Uterus (tissue), 3 donors: ENCODE measurements at regions not wholly inside any gene's neighbourhood (a gene's known extent, or its start where the extent isn't known, plus 50 kb on each side); places are given as distances from the start of the nearest gene placed in this dataset.

Source experiments
- DNase-seq, 2 donors: peaks; one replicate each; pipeline ENCODE4 v3.0.0-alpha.2; 2019 to 2020
- H3K27ac ChIP-seq, 2 donors: fragments of 200-600 bp; sonication (generic); 1 replicate in 1 of 2; 2 replicates in 1 of 2; pipeline ENCODE4 v1.5.1; 2016 to 2018
- H3K27me3 ChIP-seq, 2 donors: fragments of 200-600 bp; sonication (generic); one replicate each; pipeline ENCODE4 v1.5.1; 2018 to 2019; ENCODE audit warnings: control low read depth in 1 of 2
- H3K36me3 ChIP-seq, 2 donors: fragments of 200-600 bp; sonication (generic); one replicate each; pipeline ENCODE4 v1.5.1; 2019; ENCODE audit warnings: control low read depth in 1 of 2
- H3K4me1 ChIP-seq, 2 donors: fragments of 200-600 bp; sonication (generic); one replicate each; pipeline ENCODE4 v1.5.1; 2018 to 2019; ENCODE audit warnings: control low read depth in 1 of 2
- H3K4me3 ChIP-seq, 2 donors: fragments of 200-600 bp; sonication (generic); 1 replicate in 1 of 2; 2 replicates in 1 of 2; pipeline ENCODE4 v1.5.1; 2018 to 2019; ENCODE audit warnings: mild to moderate bottlenecking in 1 of 2
- H3K9me3 ChIP-seq, 2 donors: fragments of 200-600 bp; sonication (generic); one replicate each; pipeline ENCODE4 v1.5.1; 2019; ENCODE audit warnings: control low read depth in 1 of 2
- POLR2A ChIP-seq, 2 donors: fragments of 450-650 bp; IDR thresholded peaks; one replicate each; pipeline ENCODE4 v1.6.1; 2016; ENCODE audit warnings: antibody characterized with exemption in 2 of 2, mild to moderate bottlenecking in 1 of 2, moderate library complexity in 1 of 2
- intact Hi-C: fragments of 100-400 bp; cut with DNase I; formaldehyde crosslinking; loops from one replicate; pipeline ENCODE4 v1.15.1; 2023; ENCODE audit warnings: low total_unique reads
- TF ChIP-seq, protein P1 (sequence below), 4 experiments: fragments of 200-600 bp in 2 of 4; fragments of 450-650 bp in 2 of 4; sonication (generic) in 2 of 4; IDR thresholded peaks; one replicate each; pipeline ENCODE4 v1.5.1; 2016 to 2019; ENCODE audit warnings: antibody characterized with exemption in 4 of 4, mild to moderate bottlenecking in 2 of 4, moderate library complexity in 1 of 4
- donor health status: DM: yes; HTN: yes; CAD: no.

DNA sequence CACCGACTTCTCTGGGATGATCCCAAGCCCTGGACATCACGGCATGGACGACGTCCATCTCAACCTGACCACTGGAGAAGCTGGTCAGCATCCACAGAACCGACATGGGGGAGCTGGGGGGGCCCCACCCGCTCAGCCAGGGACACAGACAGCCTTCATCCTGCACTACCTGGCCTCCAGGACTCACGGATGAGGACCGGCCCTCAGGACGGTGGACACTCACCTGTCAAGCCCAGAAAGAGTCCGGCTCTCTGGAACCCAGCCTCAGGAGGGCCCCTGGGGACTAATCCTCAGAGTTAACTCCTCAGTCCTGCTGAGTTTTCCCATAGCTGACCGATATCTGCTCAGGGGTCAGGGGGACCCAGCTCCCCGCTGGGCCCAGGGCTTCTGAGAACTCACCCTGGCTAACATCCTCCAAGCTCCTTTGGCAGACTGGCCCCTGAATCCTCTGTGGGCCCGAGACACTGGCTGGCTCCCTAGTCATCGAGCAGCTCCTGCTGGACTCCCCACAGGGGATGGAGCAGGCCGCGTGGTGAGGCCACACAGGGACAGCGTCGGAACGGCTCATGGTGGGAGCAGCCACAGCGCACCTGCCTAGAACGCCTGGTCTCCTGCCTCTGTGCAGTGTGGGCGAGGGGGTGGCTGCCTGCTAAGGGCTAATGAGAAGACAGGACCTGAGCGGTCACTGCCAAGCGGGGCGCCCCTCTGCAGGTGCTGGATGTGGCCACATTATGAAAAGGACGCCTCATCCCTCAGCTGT lies 649.2 kb downstream of the BRD1 start:
- Histone ChIP-seq H3K4me3 (no peak overlapping the region), H3K4me1 (no peaks in the 10 kb centered on the region), H3K27ac (no peak overlapping the region), H3K36me3 (no peaks in the 10 kb centered on the region), H3K27me3 (no peaks in the 10 kb centered on the region), H3K9me3 (no peaks in the 10 kb centered on the region)
- no peak for DNase-seq
- intact Hi-C loops, result no loop called here
- TF ChIP-seq, protein P1, sequence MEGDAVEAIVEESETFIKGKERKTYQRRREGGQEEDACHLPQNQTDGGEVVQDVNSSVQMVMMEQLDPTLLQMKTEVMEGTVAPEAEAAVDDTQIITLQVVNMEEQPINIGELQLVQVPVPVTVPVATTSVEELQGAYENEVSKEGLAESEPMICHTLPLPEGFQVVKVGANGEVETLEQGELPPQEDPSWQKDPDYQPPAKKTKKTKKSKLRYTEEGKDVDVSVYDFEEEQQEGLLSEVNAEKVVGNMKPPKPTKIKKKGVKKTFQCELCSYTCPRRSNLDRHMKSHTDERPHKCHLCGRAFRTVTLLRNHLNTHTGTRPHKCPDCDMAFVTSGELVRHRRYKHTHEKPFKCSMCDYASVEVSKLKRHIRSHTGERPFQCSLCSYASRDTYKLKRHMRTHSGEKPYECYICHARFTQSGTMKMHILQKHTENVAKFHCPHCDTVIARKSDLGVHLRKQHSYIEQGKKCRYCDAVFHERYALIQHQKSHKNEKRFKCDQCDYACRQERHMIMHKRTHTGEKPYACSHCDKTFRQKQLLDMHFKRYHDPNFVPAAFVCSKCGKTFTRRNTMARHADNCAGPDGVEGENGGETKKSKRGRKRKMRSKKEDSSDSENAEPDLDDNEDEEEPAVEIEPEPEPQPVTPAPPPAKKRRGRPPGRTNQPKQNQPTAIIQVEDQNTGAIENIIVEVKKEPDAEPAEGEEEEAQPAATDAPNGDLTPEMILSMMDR (IDR thresholded peaks at IDR 0.05), result no peak
- TF ChIP-seq POLR2A (IDR thresholded peaks at IDR 0.05), result no peak

DNA sequence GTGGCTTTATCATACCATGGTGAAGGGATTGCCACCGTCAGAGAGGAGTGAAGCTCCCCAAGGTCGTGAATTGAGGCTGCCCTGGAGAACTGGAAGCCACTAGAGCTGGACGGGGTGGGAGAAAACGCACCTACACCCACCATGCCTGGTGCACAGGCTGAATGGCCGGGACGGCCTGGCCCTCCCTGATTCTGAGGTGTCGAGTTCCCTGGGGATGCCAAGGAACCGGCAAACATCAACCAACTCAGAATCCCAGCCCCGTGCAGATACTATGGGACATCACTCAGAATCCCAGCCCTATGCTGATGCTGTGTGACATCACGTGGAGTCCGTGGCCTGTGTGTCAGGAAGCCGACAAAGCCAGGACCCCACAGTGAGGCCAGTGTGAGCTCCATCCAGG lies 650.0 kb downstream of the BRD1 start:
- TF ChIP-seq POLR2A (IDR thresholded peaks at IDR 0.05), result no peak
- TF ChIP-seq, protein P1 (IDR thresholded peaks at IDR 0.05), result no peak
- no peaks in the 10 kb centered on the region for H3K9me3 ChIP-seq
- intact Hi-C loops, result no loop called here
- DNase-seq, result no peak
- H3K27ac ChIP-seq, result no peak overlapping the region
- no peak overlapping the region for H3K4me3 ChIP-seq
- H3K27me3 ChIP-seq, result no peaks in the 10 kb centered on the region
- H3K36me3 ChIP-seq, result no peaks in the 10 kb centered on the region
- H3K4me1 ChIP-seq, result no peaks in the 10 kb centered on the region

DNA sequence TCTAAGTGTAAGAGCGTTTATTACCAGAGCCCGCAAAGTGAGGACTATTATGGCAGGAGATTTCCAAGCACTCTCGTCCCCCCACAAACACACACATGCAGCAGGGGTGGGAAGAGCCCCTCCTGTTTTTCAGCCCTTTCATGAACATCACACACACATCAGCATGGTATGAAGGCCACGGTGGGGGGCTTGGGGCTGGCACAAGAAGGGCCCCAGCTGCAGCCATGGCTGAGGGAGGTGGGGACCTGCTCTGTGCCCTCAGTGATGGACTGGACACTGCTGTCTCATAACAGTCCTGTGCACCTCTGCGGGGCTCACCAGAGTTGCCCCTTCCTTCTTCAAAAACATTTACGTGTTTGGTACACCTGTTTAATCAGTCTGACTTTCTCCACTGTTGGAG lies 650.7 kb downstream of the BRD1 start:
- Histone ChIP-seq H3K27me3 (no peaks in the 10 kb centered on the region), H3K4me1 (no peaks in the 10 kb centered on the region), H3K4me3 (no peak overlapping the region), H3K36me3 (no peaks in the 10 kb centered on the region), H3K27ac (no peak overlapping the region), H3K9me3 (no peaks in the 10 kb centered on the region)
- no peak for DNase-seq
- intact Hi-C loops, result no loop called here
- no peak for TF ChIP-seq POLR2A (IDR thresholded peaks at IDR 0.05)
- TF ChIP-seq, protein P1 (IDR thresholded peaks at IDR 0.05), result no peak

DNA sequence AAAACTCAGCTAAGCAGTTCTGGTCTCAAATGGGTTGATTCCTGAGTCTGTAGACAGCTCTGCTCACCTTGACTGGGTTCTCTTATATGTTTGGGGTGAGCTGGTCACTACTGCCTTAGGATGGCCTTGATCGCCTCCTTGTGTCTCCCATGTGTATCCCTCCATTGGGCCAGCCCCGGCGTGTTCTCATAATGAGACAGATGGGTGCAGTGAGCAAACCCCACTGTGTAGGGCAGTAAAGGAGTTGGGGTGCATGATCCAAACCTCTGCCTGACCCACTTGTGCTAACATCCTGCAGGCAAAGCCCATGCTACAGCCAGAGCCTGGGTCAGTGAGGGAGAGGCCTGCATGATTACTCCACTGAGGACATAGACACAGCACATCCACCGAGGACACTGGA lies 657.6 kb downstream of the BRD1 start:
- intact Hi-C loops, result no loop called here
- TF ChIP-seq, protein P1 (IDR thresholded peaks at IDR 0.05), result no peak
- TF ChIP-seq POLR2A (IDR thresholded peaks at IDR 0.05), result no peak
- Histone ChIP-seq H3K27ac (no peak overlapping the region), H3K4me1 (no peaks in the 10 kb centered on the region), H3K9me3 (no peaks in the 10 kb centered on the region), H3K27me3 (no peaks in the 10 kb centered on the region), H3K4me3 (no peak overlapping the region), H3K36me3 (no peaks in the 10 kb centered on the region)
- no peak for DNase-seq

DNA sequence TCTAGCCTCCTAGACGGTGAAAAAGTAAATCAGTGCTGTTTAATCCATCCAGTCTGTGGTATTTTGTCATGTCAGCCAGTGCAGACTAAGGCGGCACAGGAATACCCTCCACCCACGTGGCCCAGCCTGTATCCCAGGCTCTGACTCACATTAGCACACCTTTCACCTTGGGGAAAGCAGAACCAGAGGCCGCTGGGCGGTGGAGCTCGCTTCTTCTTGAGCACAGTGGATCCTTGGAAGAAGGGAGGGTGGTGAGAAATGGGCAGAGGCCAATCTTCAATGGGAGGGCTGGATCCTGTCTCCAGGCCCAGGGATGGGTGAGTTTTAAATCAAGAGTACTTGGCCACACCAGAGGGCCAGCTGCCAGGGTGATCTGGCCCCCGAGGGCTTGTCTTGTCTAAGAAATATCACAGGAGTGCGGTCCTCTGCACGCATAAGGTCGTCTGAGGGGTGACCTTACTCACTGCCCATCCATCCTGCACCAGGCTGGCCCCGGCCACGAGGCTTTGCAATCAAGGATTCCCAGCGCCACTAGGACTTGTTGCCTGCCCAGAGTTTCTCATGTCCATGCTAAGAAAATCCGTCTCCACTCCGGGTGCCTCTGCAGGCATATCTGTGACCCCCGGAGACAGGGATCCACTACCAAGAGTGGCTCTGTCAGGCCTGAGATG lies 658.5 kb downstream of the BRD1 start:
- H3K4me1 ChIP-seq, result no peaks in the 10 kb centered on the region
- intact Hi-C loops, result no loop called here
- no peak overlapping the region for H3K4me3 ChIP-seq
- no peaks in the 10 kb centered on the region for H3K36me3 ChIP-seq
- H3K27me3 ChIP-seq, result no peaks in the 10 kb centered on the region
- no peak for TF ChIP-seq POLR2A (IDR thresholded peaks at IDR 0.05)
- TF ChIP-seq, protein P1 (IDR thresholded peaks at IDR 0.05), result no peak
- no peak for DNase-seq
- no peaks in the 10 kb centered on the region for H3K9me3 ChIP-seq
- H3K27ac ChIP-seq, result no peak overlapping the region
